Lower leg skin (tissue), 3 donors: ENCODE measurements at regions not wholly inside any gene's neighbourhood (a gene's known extent, or its start where the extent isn't known, plus 50 kb on each side); places are given as distances from the start of the nearest gene placed in this dataset.

Experiments
- CTCF ChIP-seq, 3 donors: fragments of 450-650 bp; IDR thresholded peaks; one replicate each; pipeline ENCODE4 v1.5.1; 2016; ENCODE audit warnings: antibody characterized with exemption in 3 of 3, mild to moderate bottlenecking in 3 of 3, moderate library complexity in 2 of 3
- POLR2A ChIP-seq, 2 donors: fragments of 450-650 bp; IDR thresholded peaks; one replicate each; pipeline ENCODE4 v1.6.1; 2016 to 2017; ENCODE audit warnings: antibody characterized with exemption in 2 of 2, mild to moderate bottlenecking in 1 of 2, moderate library complexity in 1 of 2

GRCh38 chr2:237184919-237185552 lies 99.3 kb downstream of the COPS8 start:
- no peak for TF ChIP-seq CTCF (IDR thresholded peaks at IDR 0.05)
- TF ChIP-seq POLR2A (IDR thresholded peaks at IDR 0.05), result no peak
